HepG2 (cell line): ENCODE measurements at regions not wholly inside any gene's neighbourhood (a gene's known extent, or its start where the extent isn't known, plus 50 kb on each side); places are given as distances from the start of the nearest gene placed in this dataset.

Experiments
- ATAC-seq: fragments of 200-7000 bp; cut with Tn5 transposase; 3 replicates; pipeline ENCODE4 v1.9.1; 2020; ENCODE audit warnings: mild to moderate bottlenecking, moderate library complexity
- BruUV-seq: library from RNA; stranded (reverse); fragments of 400-500 nt; replicated peaks from 2 replicates; lab custom pipeline; 2021; lab: Mats Ljungman, UMichigan
- CTCF ChIA-PET: fragments of 300-600 bp; formaldehyde crosslinking; extraction: SDS; loops from one replicate; lab custom pipeline; 2021; ENCODE audit warnings: low total read pairs, inconsistent platforms, low intra/inter-chr PET ratio; lab: Yijun Ruan, JAX
- POLR2A ChIA-PET: fragments of 350-600 bp; sonication (Branson Sonifier 250); formaldehyde crosslinking; loops from one replicate; lab custom pipeline; 2020; ENCODE audit warnings: antibody characterized with exemption, inconsistent platforms; lab: Yijun Ruan, JAX
- DNase-seq: peaks from one replicate; pipeline ENCODE4 v3.0.0-alpha.2; 2015; ENCODE audit warnings: low spot score
- FAIRE-seq: peaks from 3 replicates; lab custom pipeline; 2011; peaks lifted over from hg19 to GRCh38; lab: Jason Lieb, UNC
- H2AFZ ChIP-seq: one replicate; pipeline ENCODE4 v1.6.1; 2011; ENCODE audit warnings: low read length, inconsistent platforms
- H3K27ac ChIP-seq: fragments of 300-600 bp; 3 replicates; pipeline ENCODE4 v1.8.0; 2011; ENCODE audit warnings: mixed run types, mild to moderate bottlenecking, mixed read lengths, low read length, inconsistent platforms; ENCODE audit not compliant: insufficient read depth; ENCODE audit errors: extremely low read length
- H3K27me3 ChIP-seq, 2 experiments: fragments of 200-600 bp in 1 of 2; 2 replicates in 1 of 2; 3 replicates in 1 of 2; pipeline versions ENCODE4 v1.6.0 to v1.8.0; 2011; ENCODE audit warnings: low read length in 2 of 2, mild to moderate bottlenecking in 2 of 2, moderate library complexity in 2 of 2, inconsistent platforms in 1 of 2; ENCODE audit not compliant: insufficient read depth in 2 of 2, control insufficient read depth in 1 of 2
- H3K36me3 ChIP-seq, 2 experiments: fragments of 200-600 bp in 1 of 2; replicated peaks in 1 of 2; 2 replicates in 1 of 2; 3 replicates in 1 of 2; pipeline versions ENCODE4 v1.5.1 to v1.8.0; 2011; ENCODE audit warnings: low read length in 2 of 2, inconsistent platforms in 1 of 2; ENCODE audit not compliant: insufficient read depth in 2 of 2, control insufficient read depth in 1 of 2
- H3K4me1 ChIP-seq: 2 replicates; pipeline ENCODE4 v1.5.1; 2012; ENCODE audit warnings: low read length, inconsistent platforms; ENCODE audit not compliant: insufficient read depth
- H3K4me2 ChIP-seq: 2 replicates; pipeline ENCODE4 v1.6.0; 2011; ENCODE audit warnings: low read depth, low read length, inconsistent platforms
- H3K4me3 ChIP-seq, 3 experiments: fragments of 200-600 bp in 1 of 3; sonication (generic), shearing (Covaris generic) in 1 of 3; replicated peaks in 1 of 3; 2 replicates each; pipeline ENCODE4 v1.5.1; 2011 to 2016; ENCODE audit warnings: low read length in 3 of 3, inconsistent platforms in 2 of 3, low read depth in 2 of 3, mild to moderate bottlenecking in 2 of 3, control low read depth in 1 of 3, mixed read lengths in 1 of 3; ENCODE audit not compliant: insufficient read depth in 1 of 3
- H3K79me2 ChIP-seq: one replicate; pipeline ENCODE4 v1.6.1; 2011; ENCODE audit warnings: low read length, inconsistent platforms; ENCODE audit not compliant: insufficient read depth
- H3K9ac ChIP-seq: 2 replicates; pipeline ENCODE4 v1.6.0; 2011; ENCODE audit warnings: mild to moderate bottlenecking, low read depth, low read length, inconsistent platforms; ENCODE audit not compliant: insufficient read depth
- H3K9me3 ChIP-seq: 2 replicates; pipeline ENCODE4 v1.5.1; 2012; ENCODE audit warnings: mild to moderate bottlenecking, low read length
- H4K20me1 ChIP-seq: 2 replicates; pipeline ENCODE4 v1.6.0; 2011; ENCODE audit warnings: inconsistent platforms, mild to moderate bottlenecking, low read length, moderate library complexity; ENCODE audit not compliant: insufficient read depth
- BCLAF1 ChIP-seq: fragments of 450-650 bp; IDR thresholded peaks from 2 replicates; pipeline ENCODE4 v1.6.1; 2017; ENCODE audit warnings: mild to moderate bottlenecking
- EEA1 ChIP-seq: sonication (generic); formaldehyde crosslinking; IDR thresholded peaks from 2 replicates; pipeline ENCODE4 v1.5.1; 2020; ENCODE audit warnings: mild to moderate bottlenecking, missing genetic modification reagents, borderline replicate concordance
- FOXM1 ChIP-seq: sonication (generic); formaldehyde crosslinking; IDR thresholded peaks from 2 replicates; pipeline ENCODE4 v1.5.0; 2020; ENCODE audit warnings: missing genetic modification reagents
- HNRNPUL1 ChIP-seq: fragments of 200-400 bp; formaldehyde crosslinking; IDR thresholded peaks from 2 replicates; pipeline ENCODE4 v1.6.1; 2017; ENCODE audit warnings: low read depth, mild to moderate bottlenecking, low read length, moderate library complexity
- PHB2 ChIP-seq: fragments of 450-650 bp; IDR thresholded peaks from 2 replicates; pipeline ENCODE4 v1.6.1; 2018; ENCODE audit not compliant: partially characterized antibody
- PLRG1 ChIP-seq: fragments of 450-650 bp; conservative IDR thresholded peaks from 2 replicates; pipeline ENCODE4 v1.6.1; 2016
- SIN3B ChIP-seq: fragments of 150-350 bp; IDR thresholded peaks from 2 replicates; pipeline ENCODE4 v1.6.1; 2014; ENCODE audit warnings: low read length
- SP5 ChIP-seq: IDR thresholded peaks from 2 replicates; pipeline ENCODE4 v1.6.1; 2016; ENCODE audit warnings: low read depth, borderline replicate concordance
- TBP ChIP-seq: sonication (generic); formaldehyde crosslinking; IDR thresholded peaks from 2 replicates; pipeline ENCODE4 v1.5.0; 2020; ENCODE audit warnings: missing genetic modification reagents
- ZFP62 ChIP-seq: sonication (generic); formaldehyde crosslinking; IDR thresholded peaks from 2 replicates; pipeline ENCODE4 v1.4.0; 2020; ENCODE audit warnings: missing genetic modification reagents
- ZHX1 ChIP-seq: sonication (generic); formaldehyde crosslinking; IDR thresholded peaks from 2 replicates; pipeline ENCODE4 v1.8.1; 2022; ENCODE audit warnings: low read depth, mild to moderate bottlenecking, missing genetic modification reagents
- ZNF468 ChIP-seq: sonication (generic); formaldehyde crosslinking; IDR thresholded peaks from 2 replicates; pipeline ENCODE4 v1.8.0; 2022; ENCODE audit warnings: mild to moderate bottlenecking, moderate library complexity, missing genetic modification reagents
- ZNF550 ChIP-seq: sonication (generic); formaldehyde crosslinking; IDR thresholded peaks from 2 replicates; pipeline ENCODE4 v1.4.0; 2020; ENCODE audit warnings: mild to moderate bottlenecking, missing genetic modification reagents, borderline replicate concordance
- ZNF644 ChIP-seq: IDR thresholded peaks from 2 replicates; pipeline ENCODE4 v1.6.1; 2016; ENCODE audit warnings: low read depth
- WGBS: methylation state at CpG from one replicate; pipeline ENCODE4 v1.1.6; 2017; ENCODE audit warnings: low lambda C conversion rate; 5-methylcytosine and 5-hydroxymethylcytosine counted together
- in situ Hi-C: cut with HindIII; loops from 2 replicates; pipeline ENCODE4 v1.10.0; 2017; ENCODE audit warnings: low pct_unique_long_range_greater_than_20kb; ENCODE audit not compliant: extremely low pct_ligation_motif_present
- intact Hi-C: fragments of 100-400 bp; cut with micrococcal nuclease; formaldehyde crosslinking; loops from one replicate; pipeline ENCODE4 v1.10.0; 2022; ENCODE audit not compliant: unreplicated experiment
- TF ChIP-seq, protein P1 (sequence below): sonication (generic); formaldehyde crosslinking; IDR thresholded peaks from 2 replicates; pipeline ENCODE4 v1.5.0; 2020; ENCODE audit warnings: mild to moderate bottlenecking, missing genetic modification reagents, borderline replicate concordance
- TF ChIP-seq, protein P2 (sequence below): sonication (generic); formaldehyde crosslinking; IDR thresholded peaks from 2 replicates; pipeline ENCODE4 v1.5.0; 2020; ENCODE audit warnings: missing genetic modification reagents
- TF ChIP-seq, protein P3 (sequence below): sonication (generic); formaldehyde crosslinking; IDR thresholded peaks from 2 replicates; pipeline ENCODE4 v1.8.1; 2023; ENCODE audit warnings: missing genetic modification reagents, inconsistent platforms, borderline replicate concordance

DNA sequence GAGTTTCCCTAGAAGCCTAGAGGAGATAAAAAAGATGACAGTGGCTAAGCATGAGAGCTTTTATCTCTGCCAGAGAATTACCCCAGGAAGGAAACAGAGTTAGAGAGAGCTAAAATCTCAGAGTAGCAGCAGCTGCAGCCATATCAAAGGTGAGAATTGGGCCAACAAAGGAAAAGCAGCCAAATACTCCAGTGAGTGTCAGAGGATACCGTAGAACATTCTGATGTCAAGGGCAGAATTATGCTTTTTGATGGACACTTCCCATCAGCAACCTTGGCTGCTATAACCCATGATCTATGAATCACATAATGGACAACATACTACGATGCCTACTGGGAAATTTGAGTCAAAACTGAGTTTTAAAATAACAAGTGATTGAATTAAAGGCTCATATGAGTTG lies 405.8 kb upstream of the CPEB2 start (continued):
- TF ChIP-seq HNRNPUL1: no peak
- TF ChIP-seq, protein P1, sequence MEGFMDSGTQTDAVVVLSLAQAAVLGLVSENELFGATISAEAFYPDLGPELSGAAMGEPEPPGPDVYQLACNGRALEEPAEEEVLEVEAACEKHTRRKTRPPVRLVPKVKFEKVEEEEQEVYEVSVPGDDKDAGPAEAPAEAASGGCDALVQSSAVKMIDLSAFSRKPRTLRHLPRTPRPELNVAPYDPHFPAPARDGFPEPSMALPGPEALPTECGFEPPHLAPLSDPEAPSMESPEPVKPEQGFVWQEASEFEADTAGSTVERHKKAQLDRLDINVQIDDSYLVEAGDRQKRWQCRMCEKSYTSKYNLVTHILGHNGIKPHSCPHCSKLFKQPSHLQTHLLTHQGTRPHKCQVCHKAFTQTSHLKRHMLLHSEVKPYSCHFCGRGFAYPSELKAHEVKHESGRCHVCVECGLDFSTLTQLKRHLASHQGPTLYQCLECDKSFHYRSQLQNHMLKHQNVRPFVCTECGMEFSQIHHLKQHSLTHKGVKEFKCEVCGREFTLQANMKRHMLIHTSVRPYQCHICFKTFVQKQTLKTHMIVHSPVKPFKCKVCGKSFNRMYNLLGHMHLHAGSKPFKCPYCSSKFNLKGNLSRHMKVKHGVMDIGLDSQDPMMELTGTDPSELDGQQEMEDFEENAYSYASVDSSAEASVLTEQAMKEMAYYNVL (CRISPR knock-in tag): no peak
- TF ChIP-seq FOXM1: no peak
- TF ChIP-seq, protein P2, sequence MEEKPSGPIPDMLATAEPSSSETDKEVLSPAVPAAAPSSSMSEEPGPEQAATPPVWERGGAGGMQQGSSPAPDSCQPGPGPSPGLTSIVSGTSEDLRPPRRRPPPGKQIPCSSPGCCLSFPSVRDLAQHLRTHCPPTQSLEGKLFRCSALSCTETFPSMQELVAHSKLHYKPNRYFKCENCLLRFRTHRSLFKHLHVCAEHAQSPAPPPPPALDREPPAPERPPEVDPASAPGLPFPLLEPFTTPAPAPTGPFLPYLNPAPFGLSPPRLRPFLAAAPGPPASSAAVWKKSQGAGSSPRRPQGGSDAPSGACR (CRISPR knock-in tag): no peak
- no peak for TF ChIP-seq ZNF550
- TF ChIP-seq ZNF644 (CRISPR knock-in tag): no peak
- TF ChIP-seq TBP (CRISPR knock-in tag): no peak
- TF ChIP-seq SIN3B: no peak

DNA sequence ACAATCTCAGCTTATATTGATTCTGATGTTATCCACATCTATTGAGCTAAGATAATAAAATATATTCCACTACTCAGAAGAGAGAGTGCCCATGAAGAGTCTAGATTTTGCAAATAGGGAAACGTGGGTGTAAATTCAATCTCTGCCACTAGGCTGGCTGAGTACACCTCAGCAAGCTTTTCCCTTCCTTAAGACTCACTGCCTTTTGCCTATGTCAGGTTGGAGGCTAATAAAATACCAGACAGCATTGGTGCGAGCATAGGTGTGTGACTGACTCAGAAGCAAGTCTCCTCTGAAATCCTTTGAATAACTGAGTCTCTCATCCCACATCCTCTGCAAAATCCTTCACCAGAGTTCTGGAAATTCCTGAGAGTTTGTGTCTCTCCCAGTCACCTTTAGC lies 405.4 kb upstream of the CPEB2 start:
- FAIRE-seq (no peak), ATAC-seq (no peak), DNase-seq (no peak)
- no peaks in the 10 kb centered on the region for H3K27me3 ChIP-seq
- H4K20me1 ChIP-seq: no peaks in the 10 kb centered on the region
- H3K4me1 ChIP-seq: no peaks in the 10 kb centered on the region
- H3K27ac ChIP-seq: no peak overlapping the region
- 6% methylated on average over 2 of the region's 2 CpGs for WGBS
- no peak overlapping the region for H3K9ac ChIP-seq
- intact Hi-C loops: no loop called here
- H3K4me3 ChIP-seq: no peak overlapping the region
- no peak overlapping the region for H2AFZ ChIP-seq
- ChIA-PET POLR2A (no interaction called here), CTCF (no interaction called here)
- no TSS peak for BruUV-seq
- H3K9me3 ChIP-seq: peaks cover 85% of the 10 kb centered on the region
- no peaks in the 10 kb centered on the region for H3K79me2 ChIP-seq
- H3K36me3 ChIP-seq: no peaks in the 10 kb centered on the region
- in situ Hi-C loops: no loop called here
- no peak overlapping the region for H3K4me2 ChIP-seq
- TF ChIP-seq PHB2 (no peak), ZHX1 (CRISPR knock-in tag) (no peak), EEA1 (no peak), ZNF468 (CRISPR knock-in tag) (no peak), PLRG1 (no peak), SP5 (CRISPR knock-in tag) (no peak), BCLAF1 (no peak), ZFP62 (no peak)
- TF ChIP-seq, protein P3, sequence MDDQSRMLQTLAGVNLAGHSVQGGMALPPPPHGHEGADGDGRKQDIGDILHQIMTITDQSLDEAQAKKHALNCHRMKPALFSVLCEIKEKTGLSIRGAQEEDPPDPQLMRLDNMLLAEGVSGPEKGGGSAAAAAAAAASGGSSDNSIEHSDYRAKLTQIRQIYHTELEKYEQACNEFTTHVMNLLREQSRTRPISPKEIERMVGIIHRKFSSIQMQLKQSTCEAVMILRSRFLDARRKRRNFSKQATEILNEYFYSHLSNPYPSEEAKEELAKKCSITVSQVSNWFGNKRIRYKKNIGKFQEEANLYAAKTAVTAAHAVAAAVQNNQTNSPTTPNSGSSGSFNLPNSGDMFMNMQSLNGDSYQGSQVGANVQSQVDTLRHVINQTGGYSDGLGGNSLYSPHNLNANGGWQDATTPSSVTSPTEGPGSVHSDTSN (CRISPR knock-in tag): no peak
